Loucy (cell line): ENCODE measurements at regions not wholly inside any gene's neighbourhood (a gene's known extent, or its start where the extent isn't known, plus 50 kb on each side); places are given as distances from the start of the nearest gene placed in this dataset.

Experiments
- H2AFZ ChIP-seq: fragments of 200-600 bp; sonication (generic); 2 replicates; pipeline ENCODE4 v1.6.0; 2016; ENCODE audit warnings: antibody characterized with exemption, mild to moderate bottlenecking, low read length, moderate library complexity
- H3F3A ChIP-seq: fragments of 200-600 bp; 2 replicates; pipeline ENCODE4 v1.6.0; 2016; ENCODE audit warnings: antibody characterized with exemption, low read depth, mild to moderate bottlenecking
- H3K27me3 ChIP-seq: fragments of 200-600 bp; sonication (generic); 2 replicates; pipeline ENCODE4 v1.6.1; 2014; ENCODE audit warnings: low read length, mild to moderate bottlenecking; ENCODE audit not compliant: insufficient read depth, poor library complexity, severe bottlenecking
- H3K36me3 ChIP-seq: fragments of 200-600 bp; sonication (generic); 2 replicates; pipeline ENCODE4 v1.6.1; 2016; ENCODE audit warnings: low read length; ENCODE audit not compliant: insufficient read depth
- H3K4me1 ChIP-seq: fragments of 200-600 bp; sonication (generic); 2 replicates; pipeline ENCODE4 v1.5.1; 2014; ENCODE audit warnings: low read length, mild to moderate bottlenecking; ENCODE audit not compliant: insufficient read depth, poor library complexity, severe bottlenecking
- H3K4me2 ChIP-seq: fragments of 200-600 bp; sonication (generic); 2 replicates; pipeline ENCODE4 v1.6.0; 2014; ENCODE audit warnings: antibody characterized with exemption, low read length, low read depth, mild to moderate bottlenecking; ENCODE audit not compliant: poor library complexity, severe bottlenecking
- H3K4me3 ChIP-seq: fragments of 200-600 bp; sonication (generic); 2 replicates; pipeline ENCODE4 v1.5.1; 2014; ENCODE audit warnings: low read length, mild to moderate bottlenecking, mixed read lengths; ENCODE audit not compliant: poor library complexity, severe bottlenecking
- H3K79me2 ChIP-seq: fragments of 200-600 bp; sonication (generic); 2 replicates; pipeline ENCODE4 v1.6.1; 2014; ENCODE audit warnings: low read length; ENCODE audit not compliant: insufficient read depth
- H3K9ac ChIP-seq: fragments of 200-600 bp; sonication (generic); 2 replicates; pipeline ENCODE4 v1.6.0; 2014; ENCODE audit warnings: mild to moderate bottlenecking, low read depth, low read length, moderate library complexity; ENCODE audit not compliant: poor library complexity, severe bottlenecking
- H3K9me2 ChIP-seq: fragments of 200-600 bp; sonication (generic); replicated peaks from 2 replicates; pipeline ENCODE4 v1.6.1; 2016; ENCODE audit warnings: low read depth, low read length, mixed read lengths
- H3K9me3 ChIP-seq: fragments of 200-600 bp; sonication (generic); 2 replicates; pipeline ENCODE4 v1.6.1; 2014; ENCODE audit warnings: mild to moderate bottlenecking, antibody characterized with exemption, low read length, low read depth; ENCODE audit not compliant: insufficient read depth
- H4K20me1 ChIP-seq: fragments of 200-600 bp; sonication (generic); 2 replicates; pipeline ENCODE4 v1.6.0; 2014; ENCODE audit warnings: antibody characterized with exemption, low read length, mild to moderate bottlenecking; ENCODE audit not compliant: insufficient read depth, poor library complexity, severe bottlenecking
- EZH2phosphoT487 ChIP-seq: fragments of 200-600 bp; IDR thresholded peaks from 2 replicates; pipeline ENCODE4 v1.6.1; 2018; ENCODE audit warnings: antibody characterized with exemption, mild to moderate bottlenecking, moderate library complexity, borderline replicate concordance
- TF ChIP-seq, protein P1 (sequence below): fragments of 200-600 bp; sonication (generic); conservative IDR thresholded peaks from 2 replicates; pipeline ENCODE4 v1.5.1; 2014; ENCODE audit warnings: mild to moderate bottlenecking, antibody characterized with exemption, low read length

DNA sequence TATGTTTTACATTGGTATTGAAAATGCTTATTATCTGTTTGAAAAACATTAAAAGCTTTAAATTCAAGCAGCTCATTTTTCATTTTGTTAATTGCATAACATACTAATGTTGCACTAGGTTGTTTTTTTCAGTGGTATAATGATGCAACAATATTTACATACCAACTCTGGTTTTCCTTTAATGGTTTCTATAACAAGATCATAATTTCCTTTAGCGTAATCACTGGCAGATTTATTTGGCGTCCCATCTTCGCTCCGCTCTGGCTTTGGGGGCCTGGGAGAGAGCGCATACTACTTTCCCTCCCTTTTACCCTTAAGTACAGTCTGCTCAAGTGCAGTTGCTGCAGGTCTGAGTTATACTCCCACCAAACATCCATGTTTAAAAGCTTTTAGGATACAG is 574.1 kb downstream of the PRKD1 start:
- Histone ChIP-seq H3K4me3 (no peak overlapping the region), H3K9ac (no peak overlapping the region), H4K20me1 (no peaks in the 10 kb centered on the region), H3K4me1 (no peaks in the 10 kb centered on the region), H3K9me2 (no peaks in the 10 kb centered on the region), H3K36me3 (no peaks in the 10 kb centered on the region), H2AFZ (no peak overlapping the region), H3K9me3 (no peaks in the 10 kb centered on the region), H3K4me2 (no peak overlapping the region), H3K27me3 (no peaks in the 10 kb centered on the region), H3K79me2 (no peaks in the 10 kb centered on the region), H3F3A (no peaks in the 10 kb centered on the region)
- TF ChIP-seq, protein P1, sequence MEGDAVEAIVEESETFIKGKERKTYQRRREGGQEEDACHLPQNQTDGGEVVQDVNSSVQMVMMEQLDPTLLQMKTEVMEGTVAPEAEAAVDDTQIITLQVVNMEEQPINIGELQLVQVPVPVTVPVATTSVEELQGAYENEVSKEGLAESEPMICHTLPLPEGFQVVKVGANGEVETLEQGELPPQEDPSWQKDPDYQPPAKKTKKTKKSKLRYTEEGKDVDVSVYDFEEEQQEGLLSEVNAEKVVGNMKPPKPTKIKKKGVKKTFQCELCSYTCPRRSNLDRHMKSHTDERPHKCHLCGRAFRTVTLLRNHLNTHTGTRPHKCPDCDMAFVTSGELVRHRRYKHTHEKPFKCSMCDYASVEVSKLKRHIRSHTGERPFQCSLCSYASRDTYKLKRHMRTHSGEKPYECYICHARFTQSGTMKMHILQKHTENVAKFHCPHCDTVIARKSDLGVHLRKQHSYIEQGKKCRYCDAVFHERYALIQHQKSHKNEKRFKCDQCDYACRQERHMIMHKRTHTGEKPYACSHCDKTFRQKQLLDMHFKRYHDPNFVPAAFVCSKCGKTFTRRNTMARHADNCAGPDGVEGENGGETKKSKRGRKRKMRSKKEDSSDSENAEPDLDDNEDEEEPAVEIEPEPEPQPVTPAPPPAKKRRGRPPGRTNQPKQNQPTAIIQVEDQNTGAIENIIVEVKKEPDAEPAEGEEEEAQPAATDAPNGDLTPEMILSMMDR = no peak
- TF ChIP-seq EZH2phosphoT487 = no peak

DNA sequence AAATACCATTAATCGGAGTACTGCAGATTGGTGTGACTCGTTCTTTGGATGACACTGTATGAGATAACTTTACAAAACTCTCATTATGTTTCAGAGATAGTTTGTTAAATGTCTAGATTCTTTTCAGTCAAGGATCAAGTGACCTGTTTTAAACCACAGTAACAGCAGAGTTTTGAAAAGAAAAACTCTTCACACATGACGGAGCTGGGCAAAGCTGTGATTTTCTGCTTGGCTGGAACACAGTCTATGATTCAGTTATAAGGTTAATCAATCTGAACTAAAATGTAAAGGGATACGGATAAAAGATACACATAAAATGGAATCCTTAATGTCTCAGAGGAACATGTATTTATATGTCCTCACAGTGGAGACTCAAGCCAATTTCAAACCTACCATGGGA is 573.2 kb downstream of the PRKD1 start:
- H3K36me3 ChIP-seq = no peaks in the 10 kb centered on the region
- H3K4me1 ChIP-seq = no peaks in the 10 kb centered on the region
- TF ChIP-seq, protein P1 = no peak
- TF ChIP-seq EZH2phosphoT487 = no peak
- no peaks in the 10 kb centered on the region for H3K9me2 ChIP-seq
- H3F3A ChIP-seq = no peaks in the 10 kb centered on the region
- no peaks in the 10 kb centered on the region for H3K9me3 ChIP-seq
- H3K4me3 ChIP-seq = no peak overlapping the region
- H4K20me1 ChIP-seq = no peaks in the 10 kb centered on the region
- no peak overlapping the region for H3K4me2 ChIP-seq
- no peak overlapping the region for H3K9ac ChIP-seq
- H3K27me3 ChIP-seq = no peaks in the 10 kb centered on the region
- no peaks in the 10 kb centered on the region for H3K79me2 ChIP-seq
- no peak overlapping the region for H2AFZ ChIP-seq

DNA sequence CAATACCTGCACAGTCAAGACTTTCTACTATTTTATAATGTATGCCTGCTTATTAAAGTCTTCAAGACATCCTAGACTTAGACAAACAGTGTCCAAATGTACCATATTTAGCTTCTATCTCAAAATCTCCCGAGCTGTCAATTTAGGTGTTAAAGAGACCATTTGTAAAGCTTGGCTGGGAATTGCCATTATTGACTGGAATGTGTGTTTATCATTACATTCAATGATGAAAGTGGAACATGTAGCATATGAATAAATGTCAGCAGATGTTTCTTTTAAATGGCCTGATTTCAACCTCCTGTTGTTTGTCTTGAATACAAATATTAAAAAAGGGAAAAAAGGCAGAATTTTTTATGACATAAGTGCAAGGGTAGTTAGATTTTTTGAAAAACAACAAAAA is 572.3 kb downstream of the PRKD1 start:
- H3K27me3 ChIP-seq = no peaks in the 10 kb centered on the region
- no peak overlapping the region for H3K9ac ChIP-seq
- no peak overlapping the region for H2AFZ ChIP-seq
- H3K4me2 ChIP-seq = no peak overlapping the region
- H4K20me1 ChIP-seq = no peaks in the 10 kb centered on the region
- no peaks in the 10 kb centered on the region for H3K9me3 ChIP-seq
- H3K4me1 ChIP-seq = no peaks in the 10 kb centered on the region
- no peak overlapping the region for H3K4me3 ChIP-seq
- H3K36me3 ChIP-seq = no peaks in the 10 kb centered on the region
- TF ChIP-seq, protein P1 = no peak
- TF ChIP-seq EZH2phosphoT487 = no peak
- no peaks in the 10 kb centered on the region for H3K79me2 ChIP-seq
- H3F3A ChIP-seq = no peaks in the 10 kb centered on the region
- no peaks in the 10 kb centered on the region for H3K9me2 ChIP-seq
